ENCODE measurements at regions not wholly inside any gene's neighbourhood (a gene's known extent, or its start where the extent isn't known, plus 50 kb on each side); places are given as distances from the start of the nearest gene placed in this dataset.

DNA sequence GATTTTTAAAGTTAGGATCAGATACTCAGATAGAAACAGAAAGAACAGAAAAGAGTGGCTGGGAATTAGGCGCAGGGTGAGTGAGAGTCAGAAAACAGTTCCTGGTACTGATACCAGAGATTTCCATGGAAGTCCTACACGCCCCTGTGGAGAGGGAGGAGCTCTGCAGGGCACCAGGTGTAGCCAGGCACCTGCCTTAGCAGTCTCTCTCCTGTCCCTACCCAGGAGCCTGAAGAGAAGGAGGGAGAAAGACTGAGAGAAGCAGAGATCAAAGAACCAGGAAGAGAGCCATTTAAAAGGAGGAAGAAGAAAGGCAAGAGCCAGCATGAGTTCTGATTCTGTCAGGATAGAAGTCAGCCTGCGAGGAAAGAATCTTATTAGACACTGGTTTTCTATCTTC, 65.0 kb downstream of the CBLN1 start:
- no peak for DNase-seq

DNA sequence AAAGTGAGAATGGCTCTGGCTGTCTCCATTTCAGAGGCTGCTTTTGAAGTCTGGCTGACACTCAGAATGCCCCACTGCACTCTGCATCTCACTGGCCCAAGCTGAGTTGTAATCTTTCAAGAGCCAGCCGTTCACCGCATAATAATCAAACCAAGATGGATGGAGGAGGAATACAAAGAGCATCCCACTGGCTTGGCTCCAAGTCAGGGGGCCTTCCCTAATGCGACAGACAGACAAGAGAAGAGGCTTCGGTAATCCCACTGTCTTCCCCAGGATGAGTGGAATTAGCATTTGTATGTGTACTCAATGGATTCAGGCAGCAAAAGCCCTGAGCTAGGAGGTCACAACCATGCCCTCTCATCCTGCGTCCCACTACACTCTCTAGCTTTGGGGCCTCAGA, 68.0 kb downstream of the CBLN1 start:
- DNase-seq: no peak

DNA sequence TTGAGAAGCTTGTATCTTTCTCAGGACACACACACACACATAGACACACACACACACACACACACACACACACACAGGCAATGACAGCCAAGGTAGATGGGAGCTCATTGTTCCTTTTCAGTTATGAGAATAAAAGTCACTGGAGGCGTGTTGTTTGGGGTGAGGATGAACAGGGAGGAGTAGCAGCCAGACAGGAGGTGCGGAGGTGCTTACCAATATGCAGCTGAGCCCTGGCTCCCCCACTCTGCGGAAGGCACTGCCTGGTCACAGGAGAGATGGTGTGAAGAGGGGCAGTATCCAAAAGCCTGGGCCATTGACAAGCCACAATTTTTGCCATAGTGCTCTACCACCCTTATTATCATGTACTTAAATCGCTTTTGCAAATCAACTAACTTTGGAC, 77.4 kb downstream of the CBLN1 start:
- no peak for DNase-seq

DNA sequence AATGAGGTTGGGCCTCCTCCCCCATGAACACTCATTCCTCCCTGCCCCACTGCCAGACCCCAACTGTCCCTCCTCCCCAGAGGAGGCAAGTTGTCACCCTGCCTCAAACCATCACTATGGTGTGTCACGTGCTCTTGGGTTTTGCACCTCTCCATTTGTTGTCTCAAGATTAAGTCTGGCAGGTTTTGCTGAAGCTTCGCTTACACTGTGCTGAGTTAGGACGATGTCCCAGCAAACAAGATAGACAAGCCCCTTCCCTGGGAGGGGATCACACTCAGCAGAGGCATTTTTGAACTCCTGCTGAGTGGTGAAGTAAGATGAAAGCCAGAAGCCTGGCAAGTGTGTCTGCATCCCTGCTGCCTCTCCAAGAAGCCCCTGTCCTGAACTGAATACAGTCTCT, 78.3 kb downstream of the CBLN1 start:
- DNase-seq: no peak

DNA sequence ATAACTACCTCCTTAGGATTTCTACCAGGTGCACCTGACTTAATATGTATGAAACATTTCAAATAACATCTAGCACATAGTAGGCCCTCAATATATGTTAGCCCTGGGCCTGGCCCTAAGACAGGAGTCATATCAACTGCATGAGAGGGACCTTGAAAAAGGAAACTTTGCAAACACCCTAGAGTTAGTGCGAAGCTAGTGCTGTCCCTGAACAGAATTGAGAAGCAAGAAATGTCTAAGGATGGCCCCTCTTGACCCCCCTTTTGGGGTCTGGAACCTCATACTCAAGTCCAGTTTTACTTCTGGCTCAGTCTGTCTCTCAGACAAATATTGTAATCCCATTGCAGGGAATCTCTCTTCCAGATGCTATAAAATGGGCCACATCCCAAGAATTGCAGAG, 80.5 kb downstream of the CBLN1 start:
- DNase-seq: no peak

DNA sequence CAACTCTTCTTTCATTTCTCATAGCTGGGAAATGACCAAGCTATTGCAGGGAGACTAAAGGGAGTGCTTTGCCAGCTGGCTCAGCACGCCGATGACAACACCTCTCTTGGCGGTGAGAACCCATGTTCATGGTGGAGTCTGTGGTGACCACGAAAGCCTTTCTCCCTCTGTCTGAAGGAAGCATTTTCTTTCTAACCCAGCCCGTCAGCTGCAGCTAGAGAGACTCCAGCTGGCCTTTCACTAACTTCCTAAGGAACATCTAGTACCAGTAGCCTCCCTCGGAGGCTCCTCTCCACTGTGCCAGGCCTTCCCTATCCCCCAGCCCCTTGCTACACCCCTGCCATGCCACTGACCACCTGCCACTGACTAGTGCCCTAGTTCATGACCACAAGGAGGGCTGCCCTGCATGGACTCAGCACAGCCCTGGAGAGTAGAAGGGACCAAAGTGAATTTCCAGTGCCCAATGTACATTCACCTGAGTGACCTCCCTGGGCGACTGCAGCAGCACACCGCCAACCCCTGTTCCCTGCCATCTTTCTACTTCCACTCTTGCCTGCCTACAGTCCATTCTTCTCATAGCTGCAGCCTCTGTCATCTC, 81.3 kb downstream of the CBLN1 start:
- no peak for DNase-seq

DNA sequence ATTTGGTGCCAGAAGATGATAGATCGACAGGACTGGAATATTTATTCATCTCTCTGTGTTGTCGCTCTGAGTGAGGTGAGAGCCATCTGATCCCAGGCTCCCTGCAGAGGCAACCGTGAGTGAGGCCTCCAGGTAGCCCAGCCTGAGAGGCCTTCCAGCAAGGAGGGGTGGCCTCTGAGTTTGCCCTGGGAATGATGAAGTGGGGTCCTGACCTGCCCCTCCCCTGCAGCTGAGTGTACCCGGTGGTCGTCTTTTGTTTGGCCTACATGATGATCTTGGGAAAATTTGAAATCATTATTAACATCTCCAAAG, 86.4 kb downstream of the CBLN1 start:
- no peak for DNase-seq

DNA sequence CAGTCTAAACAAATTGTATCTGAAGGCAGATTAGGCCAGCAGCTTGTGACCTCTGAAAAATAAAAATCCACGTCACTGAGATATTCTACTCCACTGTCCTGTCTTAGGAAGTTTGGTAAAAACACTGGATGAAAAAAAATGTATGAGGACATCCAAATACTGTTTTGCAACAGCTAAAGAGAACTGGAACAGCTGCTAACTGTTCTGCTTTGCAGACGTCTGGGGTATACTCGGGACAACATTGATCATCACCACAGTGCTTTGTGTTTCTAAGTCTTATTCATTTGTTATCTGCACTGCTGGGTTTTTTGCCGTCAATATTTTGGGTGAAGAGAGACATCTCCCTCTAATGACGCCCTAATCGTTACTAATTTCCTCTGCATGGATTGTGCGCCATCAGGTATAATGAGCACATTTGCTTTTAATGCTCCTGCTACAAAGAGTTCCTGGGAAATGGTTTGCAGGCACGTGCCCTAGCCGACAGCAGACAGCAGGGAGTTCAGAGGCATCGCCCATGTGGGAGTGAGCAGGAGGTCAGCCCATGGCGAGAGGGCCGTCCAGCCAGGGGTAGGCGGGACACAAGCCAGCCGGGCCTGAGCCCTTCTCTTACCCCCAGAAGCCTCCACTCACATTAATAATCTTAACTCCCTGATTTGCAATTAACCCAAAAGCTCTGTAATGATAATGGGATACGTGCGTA, 87.0 kb downstream of the CBLN1 start:
- no peak for DNase-seq

DNA sequence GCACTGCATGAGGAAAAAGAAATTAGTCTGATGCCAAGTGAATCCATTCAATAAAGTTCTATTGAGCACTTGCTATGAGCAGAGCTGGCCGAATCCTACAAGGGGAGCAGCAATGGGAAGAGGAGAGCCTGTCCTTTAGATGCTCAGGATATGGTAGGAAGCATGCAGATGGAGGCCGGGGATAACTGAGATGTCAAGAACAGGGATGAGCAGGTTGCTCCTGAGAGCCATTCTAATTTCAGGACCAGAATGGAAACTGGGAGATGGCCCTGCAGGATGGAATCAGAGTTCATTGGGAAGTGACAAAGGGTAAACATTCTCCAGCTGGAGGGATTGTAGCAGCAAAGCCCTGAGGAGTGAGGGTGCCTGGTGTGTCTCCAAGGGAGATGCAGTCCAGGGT, 88.0 kb downstream of the CBLN1 start:
- DNase-seq: no peak

DNA sequence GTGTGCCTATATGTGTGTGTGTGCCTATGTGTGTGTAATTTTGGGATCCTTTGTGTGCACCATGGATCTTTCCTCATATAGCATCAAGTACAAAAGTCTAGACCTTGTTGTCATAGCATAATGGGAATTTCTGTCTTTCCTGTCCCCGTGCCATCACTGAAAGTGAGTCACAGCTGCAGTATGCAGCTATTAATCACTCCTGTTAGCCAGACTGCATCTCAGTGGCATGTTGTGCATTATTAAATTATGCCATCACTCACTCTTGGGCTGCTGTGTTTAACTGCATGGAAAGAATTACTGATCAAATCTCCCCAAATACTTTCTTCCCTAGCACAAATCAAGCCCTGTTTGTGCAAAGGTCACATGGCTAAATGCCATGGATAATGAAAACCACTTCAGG, 92.4 kb downstream of the CBLN1 start:
- DNase-seq: no peak

DNA sequence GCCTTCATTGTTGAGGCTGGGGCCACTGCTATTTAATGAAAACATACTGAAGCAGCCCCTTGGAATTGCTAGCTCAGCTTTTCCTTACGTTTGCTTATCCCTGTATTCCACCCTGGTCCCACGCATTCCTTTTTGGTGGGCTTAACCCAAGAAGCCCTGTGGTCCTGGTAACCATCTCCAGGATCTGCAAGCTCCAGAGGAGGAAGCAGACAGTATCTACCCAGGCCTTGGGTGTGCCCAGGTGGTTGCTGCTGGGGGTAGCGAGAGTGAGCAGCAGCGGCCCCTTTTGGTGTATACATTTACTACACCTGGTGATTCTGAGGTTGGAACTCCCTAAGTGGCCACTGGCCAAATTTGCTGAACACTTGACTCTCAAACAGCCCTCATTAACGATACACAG, 97.7 kb downstream of the CBLN1 start:
- no peak for DNase-seq

DNA sequence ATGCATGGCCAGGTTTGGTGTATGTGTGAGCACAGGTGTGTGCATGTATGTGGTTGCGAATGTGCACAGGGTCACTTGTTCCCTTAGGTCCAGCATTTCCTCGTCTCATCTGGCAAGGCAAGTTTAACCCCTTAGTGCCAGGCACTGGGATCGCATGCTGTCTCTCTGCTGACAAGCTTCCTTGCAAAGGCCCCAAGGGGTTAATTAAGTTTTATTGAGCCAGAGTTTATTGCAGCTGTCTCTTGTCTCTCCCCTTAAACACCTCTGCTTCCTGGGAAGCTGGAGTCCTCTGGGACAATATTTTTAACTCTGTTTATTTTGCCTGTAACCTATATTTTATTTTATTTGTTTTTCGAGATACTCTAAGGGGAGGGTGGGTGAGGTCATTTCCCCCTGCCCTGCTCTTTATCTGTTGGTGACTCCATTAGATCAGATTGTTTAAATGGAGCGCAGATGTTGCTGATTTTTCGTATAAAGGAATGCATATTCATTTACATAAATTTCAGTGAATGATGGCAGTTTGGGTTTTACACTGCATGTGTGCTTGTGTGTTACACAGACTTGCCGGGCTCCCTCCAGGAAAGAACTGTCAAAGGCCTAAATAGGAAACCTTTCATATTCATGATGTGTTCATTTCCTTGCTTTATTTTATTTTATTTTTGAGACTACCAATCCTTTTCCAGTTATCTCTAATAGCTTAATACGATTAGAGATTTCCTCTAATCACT, 99.7 kb downstream of the CBLN1 start:
- no peak for DNase-seq

DNA sequence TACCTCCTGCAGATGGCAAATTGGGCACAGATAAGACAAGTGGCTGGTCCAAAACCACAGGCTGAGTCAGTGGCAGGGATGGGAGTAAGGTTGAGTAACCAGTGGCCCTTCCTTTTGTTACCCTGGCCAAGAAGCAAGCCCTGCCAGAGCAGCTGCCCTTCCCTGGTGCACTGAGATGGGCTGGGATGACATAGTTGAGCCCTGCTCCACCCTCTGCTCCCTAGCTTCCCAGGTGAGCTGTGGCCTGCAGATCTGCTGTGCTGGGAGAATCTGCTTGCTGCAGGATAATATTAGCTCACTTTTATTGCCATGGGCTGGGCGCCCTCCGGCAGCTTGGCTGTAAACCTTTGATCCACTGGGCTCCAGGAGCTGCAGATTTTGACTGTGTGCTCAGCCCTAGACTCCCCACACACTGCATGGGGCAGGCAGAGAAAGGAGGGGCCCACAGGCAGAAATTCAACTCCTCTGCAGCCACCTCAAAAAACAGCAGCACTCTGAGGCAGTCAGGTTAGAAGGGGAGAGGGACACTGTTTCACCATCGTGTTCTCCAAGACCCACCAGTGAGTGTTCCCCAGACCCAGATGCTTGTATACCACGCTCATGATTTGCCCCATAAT, 101.8 kb downstream of the CBLN1 start:
- DNase-seq: no peak

DNA sequence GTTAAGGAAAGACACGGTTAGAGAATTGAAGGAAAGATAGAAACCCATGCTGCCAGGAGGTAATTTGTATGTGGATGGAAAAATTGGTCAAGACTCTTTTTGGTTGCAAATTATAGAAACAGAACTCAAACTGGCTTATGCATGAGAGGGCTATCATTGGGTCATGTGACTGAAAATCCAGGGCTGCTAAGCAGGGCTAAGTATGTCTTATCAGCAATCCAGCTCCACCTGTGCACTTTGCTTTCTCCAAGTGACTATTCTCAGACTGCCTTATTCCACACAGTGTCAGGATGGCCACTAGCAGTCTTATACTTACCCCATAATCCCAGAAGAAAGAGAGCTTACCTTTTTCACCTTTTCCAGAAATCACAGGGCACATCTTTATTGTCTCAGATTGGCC, 113.5 kb downstream of the CBLN1 start:
- no peak for DNase-seq

DNA sequence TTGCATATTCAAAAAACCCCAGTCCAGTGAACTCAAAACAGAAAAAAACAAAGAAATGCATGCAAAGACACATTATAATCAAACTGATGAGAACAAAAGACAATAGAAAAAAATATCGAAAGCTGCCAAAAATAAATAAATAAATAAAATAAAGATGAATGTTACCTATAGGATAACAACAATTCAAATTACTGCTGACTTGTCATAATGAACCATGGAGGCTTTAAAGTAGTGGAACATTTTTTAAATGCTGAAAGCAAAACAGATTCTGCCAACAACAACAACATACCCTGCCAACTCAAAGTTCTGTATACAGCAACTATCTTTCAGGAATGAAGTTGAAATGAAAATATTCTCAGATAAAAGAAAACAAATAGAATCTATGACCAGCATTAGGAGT, 116.6 kb downstream of the CBLN1 start:
- no peak for DNase-seq

DNA sequence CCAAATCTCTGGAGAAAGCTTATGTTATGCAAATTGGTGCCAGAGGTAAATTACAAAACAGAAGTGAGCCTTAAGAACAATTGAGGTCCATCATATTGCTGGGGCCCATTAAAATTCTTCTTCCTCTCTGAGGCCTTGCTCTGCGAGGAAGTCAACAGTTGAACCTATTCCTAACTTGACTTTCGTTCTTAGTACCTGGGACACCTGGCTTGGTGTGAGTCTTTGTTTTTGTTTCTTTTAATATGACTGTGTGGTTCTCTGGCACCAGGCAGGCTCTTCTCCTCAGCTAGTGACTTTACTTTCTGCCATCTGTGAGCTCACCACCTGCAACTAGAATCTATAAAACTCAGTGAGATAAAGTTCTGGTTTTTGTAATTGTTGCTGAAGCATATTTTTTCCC, 120.4 kb downstream of the CBLN1 start:
- no peak for DNase-seq

DNA sequence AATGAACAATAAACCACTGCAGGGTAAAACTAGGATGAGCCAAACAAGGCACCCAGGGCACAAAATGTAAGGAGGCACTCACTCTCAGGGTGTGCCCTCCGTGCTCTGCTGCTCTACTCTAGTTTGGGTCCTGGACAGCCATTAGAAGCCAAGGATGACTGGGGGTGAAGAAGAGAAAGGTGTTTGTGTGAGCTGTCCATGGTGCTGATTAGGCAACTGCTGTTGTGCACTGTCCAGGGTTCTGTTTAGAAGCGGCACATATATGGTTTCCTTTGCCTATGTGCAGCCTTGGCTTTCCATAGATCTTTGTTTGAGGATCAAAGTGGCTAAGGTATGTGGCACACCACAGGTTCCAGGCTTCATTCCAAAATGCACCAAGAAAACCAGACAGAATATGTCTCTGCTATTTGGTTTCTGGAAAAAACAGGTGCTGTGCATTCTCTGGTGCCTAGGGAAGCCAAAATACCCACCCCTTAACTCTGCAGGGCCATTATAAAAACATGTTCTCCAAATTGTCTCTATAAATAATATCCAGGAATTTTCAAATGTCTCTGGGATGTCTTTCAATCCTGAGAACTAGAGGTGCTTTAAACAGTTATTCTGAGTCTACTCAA, 123.5 kb downstream of the CBLN1 start:
- DNase-seq: no peak

DNA sequence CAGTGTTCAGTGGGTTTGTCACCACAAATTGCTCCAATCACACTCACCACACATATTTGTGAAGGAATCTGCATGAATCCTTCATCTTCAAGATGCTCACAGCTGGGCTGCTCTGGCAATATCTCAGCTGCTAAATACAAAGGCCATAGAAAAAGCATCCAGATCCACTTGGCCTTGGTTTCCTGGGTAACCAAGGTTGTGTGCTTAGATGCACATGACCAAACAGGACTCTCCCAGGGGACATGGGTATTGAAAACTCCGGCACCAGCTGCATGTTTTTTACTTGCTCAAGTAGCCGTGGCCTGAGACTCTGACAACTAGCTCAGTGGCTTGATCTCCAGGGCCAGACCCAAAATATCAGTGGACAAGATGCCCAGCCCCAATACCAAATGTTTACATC, 131.3 kb downstream of the CBLN1 start:
- no peak for DNase-seq

DNA sequence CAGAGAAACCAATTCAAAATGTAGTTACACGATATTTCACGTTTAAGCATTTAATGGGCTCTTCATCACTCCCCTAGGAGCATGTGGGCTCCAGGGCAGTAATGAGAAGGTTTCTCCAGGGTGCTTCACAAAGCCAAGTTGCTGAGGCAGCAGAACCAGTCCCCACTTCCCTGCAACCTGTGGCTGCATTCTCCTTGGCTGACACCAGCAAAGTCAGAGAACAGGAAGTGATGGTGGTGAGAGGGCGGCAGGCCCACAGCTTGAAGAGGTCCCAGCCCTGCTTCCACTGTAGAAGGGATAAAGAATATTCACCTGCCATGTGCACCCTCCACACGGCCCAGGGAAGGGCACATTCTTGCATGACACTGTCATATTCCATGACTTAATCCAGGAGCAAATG, 133.2 kb downstream of the CBLN1 start:
- no peak for DNase-seq

DNA sequence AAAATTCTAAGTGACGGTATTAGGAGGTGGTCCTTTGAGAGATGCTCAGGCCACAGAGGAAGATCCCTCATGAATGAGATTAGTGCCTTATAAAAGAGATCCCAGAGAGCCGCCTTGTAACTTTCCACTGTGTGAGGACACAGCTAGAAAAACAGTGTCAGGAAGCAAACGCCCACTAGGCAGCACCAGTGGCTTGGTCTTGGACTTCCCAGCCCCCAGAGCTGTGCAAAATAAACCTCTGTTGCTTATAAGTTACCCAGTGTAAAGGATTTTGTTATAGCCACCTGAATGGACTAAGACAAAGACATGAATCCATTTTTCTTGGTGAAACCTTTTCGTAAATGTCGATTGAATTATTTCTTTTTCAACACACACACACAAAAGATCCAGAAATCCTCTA, 141.0 kb downstream of the CBLN1 start:
- DNase-seq: no peak

DNA sequence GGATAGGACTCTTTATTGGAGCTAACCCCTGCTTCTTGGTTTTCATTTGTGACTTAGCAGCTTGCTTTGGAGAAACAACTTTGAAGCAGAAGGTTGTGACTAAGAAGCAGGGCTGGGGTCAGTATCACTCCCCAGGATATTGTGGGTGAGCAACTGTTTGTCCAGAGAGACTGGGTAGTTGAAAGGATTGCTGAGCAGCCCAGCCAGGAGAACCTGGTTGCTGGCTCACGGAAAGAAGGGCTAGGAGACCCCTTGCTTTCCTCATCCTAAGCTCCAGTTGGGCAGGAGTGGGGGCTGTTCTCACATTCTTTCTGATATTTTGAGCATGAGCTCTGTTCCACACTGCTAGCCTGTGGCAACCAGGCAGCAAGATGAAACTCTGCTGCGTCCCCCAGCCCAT, 151.2 kb downstream of the CBLN1 start:
- DNase-seq: no peak

DNA sequence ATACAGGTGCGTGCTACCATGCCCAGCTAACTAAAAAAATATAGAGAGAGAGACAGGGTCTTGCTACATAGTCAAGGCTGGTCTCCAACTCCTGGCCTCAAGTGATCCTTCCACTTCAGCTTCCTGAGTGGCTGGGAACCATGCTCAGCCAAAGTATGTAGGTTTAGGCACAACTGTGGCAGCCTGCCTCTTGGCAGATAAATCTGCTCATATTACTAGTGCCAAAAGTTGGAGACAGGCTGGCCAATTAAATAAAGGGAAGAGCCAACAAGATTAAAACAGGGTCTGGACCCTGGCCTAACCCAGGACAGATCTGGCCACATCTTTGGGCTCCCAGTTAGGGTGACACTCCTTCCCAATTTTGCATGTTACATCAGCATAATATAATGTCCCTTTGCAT, 151.7 kb downstream of the CBLN1 start:
- no peak for DNase-seq

DNA sequence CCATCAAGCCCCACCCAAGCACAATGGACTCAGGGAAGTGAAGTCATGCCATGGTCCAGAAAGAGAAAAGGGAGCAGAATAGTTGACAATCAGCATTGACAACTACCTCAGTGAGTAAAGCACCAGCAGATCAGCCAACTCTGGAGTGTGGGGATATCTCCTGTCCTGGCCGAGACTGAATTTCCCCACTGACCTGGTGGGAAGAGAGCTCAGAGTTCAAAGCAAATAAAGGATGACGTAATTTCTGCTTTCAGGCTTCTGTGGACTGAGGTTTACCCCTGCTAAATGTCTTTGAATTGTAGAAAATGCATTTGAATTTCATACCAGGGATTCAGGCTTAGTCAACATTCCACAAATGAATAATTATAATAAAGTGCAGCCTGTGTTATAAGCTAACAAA, 152.9 kb downstream of the CBLN1 start:
- DNase-seq: no peak

DNA sequence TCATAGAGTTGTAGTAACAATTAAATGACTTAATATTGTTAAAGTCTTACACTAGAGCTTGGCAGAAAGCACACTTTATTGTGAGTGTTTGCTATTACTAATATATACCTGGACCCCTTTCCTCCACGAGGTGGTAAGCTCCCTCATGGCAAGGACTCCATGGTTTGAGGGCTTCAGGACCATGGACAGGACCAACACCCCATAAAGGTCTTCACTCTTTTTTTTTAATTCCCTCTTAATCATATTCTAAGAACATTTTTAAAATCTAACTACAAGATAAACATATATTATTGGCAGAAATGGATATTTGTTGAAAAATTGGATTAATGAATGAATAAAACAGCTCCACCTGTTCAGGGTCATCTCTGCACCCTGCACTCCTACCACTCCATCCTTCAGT, 154.5 kb downstream of the CBLN1 start:
- no peak for DNase-seq
